GM23338 (cell line): ENCODE measurements at regions not wholly inside any gene's neighbourhood (a gene's known extent, or its start where the extent isn't known, plus 50 kb on each side); places are given as distances from the start of the nearest gene placed in this dataset.

Experiments
- POLR2AphosphoS5 ChIP-seq: IDR thresholded peaks from 2 replicates; pipeline ENCODE4 v1.6.1; 2016; ENCODE audit warnings: antibody characterized with exemption, low read depth
- STAT1 ChIP-seq: IDR thresholded peaks from one replicate; pipeline ENCODE4 v1.6.1; 2016; ENCODE audit warnings: antibody characterized with exemption; ENCODE audit not compliant: unreplicated experiment
- TF ChIP-seq, protein P1 (sequence below), 2 experiments: fragments of 200-600 bp in 1 of 2; sonication (generic) in 1 of 2; conservative IDR thresholded peaks; 2 replicates each; pipeline versions ENCODE4 v1.5.1 to v1.6.1; 2016 to 2017; ENCODE audit warnings: antibody characterized with exemption in 2 of 2, low read depth in 2 of 2, mild to moderate bottlenecking in 2 of 2, moderate library complexity in 1 of 2
- TF ChIP-seq, protein P2 (sequence below): IDR thresholded peaks from one replicate; pipeline ENCODE4 v1.6.1; 2018; ENCODE audit warnings: antibody characterized with exemption; ENCODE audit not compliant: unreplicated experiment

DNA sequence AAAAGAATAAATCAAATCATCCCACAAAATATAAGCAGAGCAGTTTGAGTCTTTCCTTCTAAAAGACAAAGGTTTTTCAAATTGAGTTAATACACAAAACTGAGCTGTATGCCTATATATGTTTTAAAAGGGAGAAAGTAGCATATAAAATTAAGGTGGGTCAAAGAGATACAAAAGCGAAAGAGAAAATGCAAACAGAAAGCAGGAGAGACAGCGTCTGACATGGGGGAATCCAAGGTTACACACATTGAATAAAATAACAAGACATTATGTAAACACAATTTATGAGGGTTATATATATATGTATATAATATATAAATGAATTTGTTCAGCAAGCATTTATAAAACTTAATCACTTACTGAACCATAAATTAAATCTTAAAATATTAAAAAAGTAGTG, 276.1 kb upstream of the LCORL start:
- TF ChIP-seq, protein P1, sequence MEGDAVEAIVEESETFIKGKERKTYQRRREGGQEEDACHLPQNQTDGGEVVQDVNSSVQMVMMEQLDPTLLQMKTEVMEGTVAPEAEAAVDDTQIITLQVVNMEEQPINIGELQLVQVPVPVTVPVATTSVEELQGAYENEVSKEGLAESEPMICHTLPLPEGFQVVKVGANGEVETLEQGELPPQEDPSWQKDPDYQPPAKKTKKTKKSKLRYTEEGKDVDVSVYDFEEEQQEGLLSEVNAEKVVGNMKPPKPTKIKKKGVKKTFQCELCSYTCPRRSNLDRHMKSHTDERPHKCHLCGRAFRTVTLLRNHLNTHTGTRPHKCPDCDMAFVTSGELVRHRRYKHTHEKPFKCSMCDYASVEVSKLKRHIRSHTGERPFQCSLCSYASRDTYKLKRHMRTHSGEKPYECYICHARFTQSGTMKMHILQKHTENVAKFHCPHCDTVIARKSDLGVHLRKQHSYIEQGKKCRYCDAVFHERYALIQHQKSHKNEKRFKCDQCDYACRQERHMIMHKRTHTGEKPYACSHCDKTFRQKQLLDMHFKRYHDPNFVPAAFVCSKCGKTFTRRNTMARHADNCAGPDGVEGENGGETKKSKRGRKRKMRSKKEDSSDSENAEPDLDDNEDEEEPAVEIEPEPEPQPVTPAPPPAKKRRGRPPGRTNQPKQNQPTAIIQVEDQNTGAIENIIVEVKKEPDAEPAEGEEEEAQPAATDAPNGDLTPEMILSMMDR (conservative IDR thresholded peaks at IDR 0.05; ENCODE audit: low read depth in 2 of 2): no peak
- TF ChIP-seq, protein P2, sequence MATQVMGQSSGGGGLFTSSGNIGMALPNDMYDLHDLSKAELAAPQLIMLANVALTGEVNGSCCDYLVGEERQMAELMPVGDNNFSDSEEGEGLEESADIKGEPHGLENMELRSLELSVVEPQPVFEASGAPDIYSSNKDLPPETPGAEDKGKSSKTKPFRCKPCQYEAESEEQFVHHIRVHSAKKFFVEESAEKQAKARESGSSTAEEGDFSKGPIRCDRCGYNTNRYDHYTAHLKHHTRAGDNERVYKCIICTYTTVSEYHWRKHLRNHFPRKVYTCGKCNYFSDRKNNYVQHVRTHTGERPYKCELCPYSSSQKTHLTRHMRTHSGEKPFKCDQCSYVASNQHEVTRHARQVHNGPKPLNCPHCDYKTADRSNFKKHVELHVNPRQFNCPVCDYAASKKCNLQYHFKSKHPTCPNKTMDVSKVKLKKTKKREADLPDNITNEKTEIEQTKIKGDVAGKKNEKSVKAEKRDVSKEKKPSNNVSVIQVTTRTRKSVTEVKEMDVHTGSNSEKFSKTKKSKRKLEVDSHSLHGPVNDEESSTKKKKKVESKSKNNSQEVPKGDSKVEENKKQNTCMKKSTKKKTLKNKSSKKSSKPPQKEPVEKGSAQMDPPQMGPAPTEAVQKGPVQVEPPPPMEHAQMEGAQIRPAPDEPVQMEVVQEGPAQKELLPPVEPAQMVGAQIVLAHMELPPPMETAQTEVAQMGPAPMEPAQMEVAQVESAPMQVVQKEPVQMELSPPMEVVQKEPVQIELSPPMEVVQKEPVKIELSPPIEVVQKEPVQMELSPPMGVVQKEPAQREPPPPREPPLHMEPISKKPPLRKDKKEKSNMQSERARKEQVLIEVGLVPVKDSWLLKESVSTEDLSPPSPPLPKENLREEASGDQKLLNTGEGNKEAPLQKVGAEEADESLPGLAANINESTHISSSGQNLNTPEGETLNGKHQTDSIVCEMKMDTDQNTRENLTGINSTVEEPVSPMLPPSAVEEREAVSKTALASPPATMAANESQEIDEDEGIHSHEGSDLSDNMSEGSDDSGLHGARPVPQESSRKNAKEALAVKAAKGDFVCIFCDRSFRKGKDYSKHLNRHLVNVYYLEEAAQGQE: no peak
- no peak for TF ChIP-seq POLR2AphosphoS5
- no peak for TF ChIP-seq STAT1
